Fibroblast of lung (primary cell): ENCODE measurements at regions not wholly inside any gene's neighbourhood (a gene's known extent, or its start where the extent isn't known, plus 50 kb on each side); places are given as distances from the start of the nearest gene placed in this dataset.

Experiments
- DNase-seq, 2 donors: peaks; one replicate each; pipeline versions ENCODE4 v3.0.0 to v3.0.0-alpha.2; 2010; ENCODE audit warnings: low read depth in 2 of 2
- H2AFZ ChIP-seq: 2 replicates; pipeline ENCODE4 v1.5.1; 2012; ENCODE audit warnings: low read length, control low read depth, inconsistent platforms
- H3K27ac ChIP-seq: 2 replicates; pipeline ENCODE4 v1.5.1; 2011; ENCODE audit warnings: low read length, control low read depth; ENCODE audit not compliant: insufficient read depth
- H3K27me3 ChIP-seq: 2 replicates; pipeline ENCODE4 v1.5.1; 2011; ENCODE audit warnings: mild to moderate bottlenecking, low read length; ENCODE audit not compliant: control insufficient read depth, insufficient read depth
- H3K36me3 ChIP-seq: 2 replicates; pipeline ENCODE4 v1.5.1; 2011; ENCODE audit warnings: low read length; ENCODE audit not compliant: control insufficient read depth, insufficient read depth
- H3K4me1 ChIP-seq: 2 replicates; pipeline ENCODE4 v1.5.1; 2011; ENCODE audit warnings: low read length; ENCODE audit not compliant: control insufficient read depth, insufficient read depth; ENCODE audit errors: extremely low read depth
- H3K4me2 ChIP-seq: 2 replicates; pipeline ENCODE4 v1.5.1; 2011; ENCODE audit warnings: low read length, control low read depth; ENCODE audit not compliant: insufficient read depth; ENCODE audit errors: extremely low read depth
- H3K4me3 ChIP-seq, 4 experiments: fragments of 200-600 bp in 1 of 4; sonication (generic) in 1 of 4; replicated peaks in 1 of 4; 2 replicates each; pipeline ENCODE4 v1.5.1; 2011 to 2016; ENCODE audit warnings: low read length in 4 of 4, low read depth in 3 of 4, mild to moderate bottlenecking in 3 of 4, control low read depth in 2 of 4, inconsistent platforms in 1 of 4, mixed read lengths in 1 of 4; ENCODE audit not compliant: insufficient read depth in 1 of 4; ENCODE audit errors: control extremely low read depth in 1 of 4
- H3K79me2 ChIP-seq: 2 replicates; pipeline ENCODE4 v1.5.1; 2012; ENCODE audit warnings: mild to moderate bottlenecking, low read length, inconsistent platforms; ENCODE audit not compliant: control insufficient read depth, insufficient read depth
- H3K9ac ChIP-seq: 2 replicates; pipeline ENCODE4 v1.5.1; 2011; ENCODE audit warnings: mild to moderate bottlenecking, low read length, control low read depth; ENCODE audit not compliant: insufficient read depth
- H3K9me3 ChIP-seq: 2 replicates; pipeline ENCODE4 v1.5.1; 2012; ENCODE audit warnings: low read depth, low read length; ENCODE audit not compliant: control insufficient read depth, insufficient read depth
- H4K20me1 ChIP-seq: 2 replicates; pipeline ENCODE4 v1.5.1; 2011; ENCODE audit warnings: low read length; ENCODE audit not compliant: control insufficient read depth, insufficient read depth; ENCODE audit errors: extremely low read depth
- EZH2 ChIP-seq: IDR thresholded peaks from 2 replicates; pipeline ENCODE4 v1.5.1; 2012; ENCODE audit warnings: low read length, control low read depth, mild to moderate bottlenecking; ENCODE audit errors: missing control alignments
- TF ChIP-seq, protein P1 (sequence below), 2 donors: IDR thresholded peaks in 1 of 2; conservative IDR thresholded peaks in 1 of 2; 1 replicate in 1 of 2; 2 replicates in 1 of 2; pipeline ENCODE4 v1.5.1; 2011 to 2012; ENCODE audit warnings: low read length in 2 of 2, control low read depth in 1 of 2, inconsistent platforms in 1 of 2, low read depth in 1 of 2, mild to moderate bottlenecking in 1 of 2

DNA sequence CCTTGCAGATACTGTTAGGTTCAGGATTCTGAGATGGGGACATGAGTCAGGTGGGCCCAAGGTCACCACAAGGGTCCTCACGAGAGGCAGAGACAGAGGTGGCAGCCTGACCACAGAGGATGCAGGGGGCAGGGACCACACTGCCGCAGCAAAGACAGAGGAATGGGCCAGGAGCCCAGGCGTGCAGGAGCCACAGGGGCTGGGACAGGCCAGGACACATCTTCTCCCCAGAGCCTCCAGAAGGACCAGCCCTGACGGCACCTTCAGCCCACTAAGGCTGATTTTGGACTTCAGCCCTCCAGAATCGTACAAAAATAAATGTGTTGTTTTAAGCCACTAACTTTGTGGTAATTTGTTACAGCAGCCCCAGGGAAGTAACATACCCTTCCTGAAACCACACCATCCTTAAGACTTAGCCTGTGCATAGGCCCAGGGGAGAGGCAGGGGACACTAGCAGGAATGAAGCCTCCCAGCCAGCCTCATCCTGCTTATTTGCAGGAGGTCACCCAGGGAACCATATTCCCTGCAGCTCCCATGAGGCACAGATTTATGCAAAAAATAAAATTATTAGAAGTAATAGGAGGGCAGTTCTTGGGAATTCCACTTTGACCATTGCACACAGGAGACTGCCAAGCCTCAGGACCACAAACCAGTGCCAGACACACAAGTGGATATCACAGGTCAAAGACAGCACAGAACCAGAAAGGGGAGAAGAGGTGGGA, 119.3 kb upstream of the CST7 start:
- Histone ChIP-seq H3K36me3 (no peaks in the 10 kb centered on the region), H3K4me3 (no peak overlapping the region), H2AFZ (no peak overlapping the region), H3K27me3 (no peaks in the 10 kb centered on the region), H3K9ac (no peak overlapping the region), H3K79me2 (no peaks in the 10 kb centered on the region), H3K4me2 (no peak overlapping the region), H3K4me1 (no peaks in the 10 kb centered on the region), H4K20me1 (no peaks in the 10 kb centered on the region), H3K27ac (no peak overlapping the region), H3K9me3 (no peaks in the 10 kb centered on the region)
- DNase-seq, result no peak
- no peak for TF ChIP-seq EZH2
- TF ChIP-seq, protein P1, sequence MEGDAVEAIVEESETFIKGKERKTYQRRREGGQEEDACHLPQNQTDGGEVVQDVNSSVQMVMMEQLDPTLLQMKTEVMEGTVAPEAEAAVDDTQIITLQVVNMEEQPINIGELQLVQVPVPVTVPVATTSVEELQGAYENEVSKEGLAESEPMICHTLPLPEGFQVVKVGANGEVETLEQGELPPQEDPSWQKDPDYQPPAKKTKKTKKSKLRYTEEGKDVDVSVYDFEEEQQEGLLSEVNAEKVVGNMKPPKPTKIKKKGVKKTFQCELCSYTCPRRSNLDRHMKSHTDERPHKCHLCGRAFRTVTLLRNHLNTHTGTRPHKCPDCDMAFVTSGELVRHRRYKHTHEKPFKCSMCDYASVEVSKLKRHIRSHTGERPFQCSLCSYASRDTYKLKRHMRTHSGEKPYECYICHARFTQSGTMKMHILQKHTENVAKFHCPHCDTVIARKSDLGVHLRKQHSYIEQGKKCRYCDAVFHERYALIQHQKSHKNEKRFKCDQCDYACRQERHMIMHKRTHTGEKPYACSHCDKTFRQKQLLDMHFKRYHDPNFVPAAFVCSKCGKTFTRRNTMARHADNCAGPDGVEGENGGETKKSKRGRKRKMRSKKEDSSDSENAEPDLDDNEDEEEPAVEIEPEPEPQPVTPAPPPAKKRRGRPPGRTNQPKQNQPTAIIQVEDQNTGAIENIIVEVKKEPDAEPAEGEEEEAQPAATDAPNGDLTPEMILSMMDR (conservative IDR thresholded peaks at IDR 0.05 in 1 of 2, IDR thresholded peaks at IDR 0.05 in 1 of 2; ENCODE audit: low read depth in 1 of 2, low read length in 2 of 2), result no peak

GRCh38 chr20:24830649-24831048, 118.4 kb upstream of the CST7 start:
- no peak for TF ChIP-seq EZH2
- TF ChIP-seq, protein P1 (conservative IDR thresholded peaks at IDR 0.05 in 1 of 2, IDR thresholded peaks at IDR 0.05 in 1 of 2; ENCODE audit: low read depth in 1 of 2, low read length in 2 of 2), result no peak
- DNase-seq, result no peak

GRCh38 chr20:24831232-24831631, 117.8 kb upstream of the CST7 start:
- DNase-seq, result no peak
- Histone ChIP-seq H3K27ac (no peak overlapping the region), H3K36me3 (no peaks in the 10 kb centered on the region), H3K9ac (no peak overlapping the region), H3K4me2 (no peak overlapping the region), H3K4me3 (no peak overlapping the region), H3K4me1 (no peaks in the 10 kb centered on the region), H4K20me1 (no peaks in the 10 kb centered on the region), H3K79me2 (no peaks in the 10 kb centered on the region), H3K27me3 (no peaks in the 10 kb centered on the region), H2AFZ (no peak overlapping the region), H3K9me3 (no peaks in the 10 kb centered on the region)
- TF ChIP-seq, protein P1 (conservative IDR thresholded peaks at IDR 0.05 in 1 of 2, IDR thresholded peaks at IDR 0.05 in 1 of 2; ENCODE audit: low read depth in 1 of 2, low read length in 2 of 2), result no peak
- TF ChIP-seq EZH2, result no peak

More at GRCh38 chr20:24830649-24831048, 118.4 kb upstream of the CST7 start:
- H3K27ac ChIP-seq, result no peak overlapping the region
- no peaks in the 10 kb centered on the region for H3K9me3 ChIP-seq
- no peaks in the 10 kb centered on the region for H3K4me1 ChIP-seq
- no peak overlapping the region for H3K9ac ChIP-seq
- no peaks in the 10 kb centered on the region for H4K20me1 ChIP-seq
- no peak overlapping the region for H3K4me3 ChIP-seq
- H3K79me2 ChIP-seq, result no peaks in the 10 kb centered on the region
- H3K4me2 ChIP-seq, result no peak overlapping the region
- no peaks in the 10 kb centered on the region for H3K36me3 ChIP-seq
- H3K27me3 ChIP-seq, result no peaks in the 10 kb centered on the region
- no peak overlapping the region for H2AFZ ChIP-seq
